ENCODE measurements at regions not wholly inside any gene's neighbourhood (a gene's known extent, or its start where the extent isn't known, plus 50 kb on each side); places are given as distances from the start of the nearest gene placed in this dataset.

DNA sequence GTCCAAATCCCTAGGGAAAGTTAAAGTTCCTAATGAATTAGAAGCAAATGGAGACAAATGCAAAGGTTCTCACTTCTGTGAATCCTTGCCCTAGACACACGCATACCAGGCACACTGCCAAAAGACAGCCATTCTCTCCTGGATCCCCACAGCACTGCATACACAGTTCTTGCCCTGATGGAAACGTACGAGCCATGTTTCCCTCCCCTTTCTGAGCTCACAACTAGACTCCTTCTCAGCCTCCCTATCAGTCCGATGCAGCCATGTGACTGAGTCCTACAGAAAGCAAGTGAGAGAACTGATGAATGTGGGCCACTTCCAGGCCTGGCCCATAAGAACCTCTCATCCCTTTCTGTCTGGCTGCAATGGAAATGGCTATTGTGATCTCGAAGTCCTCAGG lies 92.0 kb downstream of the ZNF608 start:
- Histone ChIP-seq H3K4me2 (ENCODE audit: low read depth, low read length) (no peak overlapping the region), H3K79me2 (ENCODE audit: insufficient read depth, low read length) (no peaks in the 10 kb centered on the region), H3K9ac (ENCODE audit: insufficient read depth, low read depth, low read length) (no peak overlapping the region), H3K27me3 (ENCODE audit: control insufficient read depth in 1 of 2, insufficient read depth in 2 of 2, low read length in 2 of 2) (no peaks in the 10 kb centered on the region), H4K20me1 (ENCODE audit: insufficient read depth, low read length) (no peaks in the 10 kb centered on the region), H3K4me1 (ENCODE audit: insufficient read depth, low read length) (peaks cover 96% of the 10 kb centered on the region), H3K27ac (ENCODE audit: extremely low read length, insufficient read depth, low read length) (no peak overlapping the region), H3K9me3 (ENCODE audit: low read length) (no peaks in the 10 kb centered on the region), H3K4me3 (replicated peaks in 1 of 3; ENCODE audit: insufficient read depth in 1 of 3, low read depth in 2 of 3, low read length in 3 of 3) (no peak overlapping the region), H2AFZ (ENCODE audit: low read length) (no peak overlapping the region), H3K36me3 (replicated peaks in 1 of 2; ENCODE audit: control insufficient read depth in 1 of 2, insufficient read depth in 2 of 2, low read length in 2 of 2) (no peaks in the 10 kb centered on the region)
- POLR2A ChIA-PET = no interaction called here
- no TSS peak for BruUV-seq (replicated peaks)
- intact Hi-C loops (cut with micrococcal nuclease; ENCODE audit: unreplicated experiment) (no loop called here), in situ Hi-C loops (cut with HindIII; ENCODE audit: extremely low pct_ligation_motif_present, low pct_unique_long_range_greater_than_20kb) (loop anchor here (25.0 kb wide), 1 partner anchor 367 kb away; no protein-coding TSS in a partner anchor)
- TF ChIP-seq, protein P1, sequence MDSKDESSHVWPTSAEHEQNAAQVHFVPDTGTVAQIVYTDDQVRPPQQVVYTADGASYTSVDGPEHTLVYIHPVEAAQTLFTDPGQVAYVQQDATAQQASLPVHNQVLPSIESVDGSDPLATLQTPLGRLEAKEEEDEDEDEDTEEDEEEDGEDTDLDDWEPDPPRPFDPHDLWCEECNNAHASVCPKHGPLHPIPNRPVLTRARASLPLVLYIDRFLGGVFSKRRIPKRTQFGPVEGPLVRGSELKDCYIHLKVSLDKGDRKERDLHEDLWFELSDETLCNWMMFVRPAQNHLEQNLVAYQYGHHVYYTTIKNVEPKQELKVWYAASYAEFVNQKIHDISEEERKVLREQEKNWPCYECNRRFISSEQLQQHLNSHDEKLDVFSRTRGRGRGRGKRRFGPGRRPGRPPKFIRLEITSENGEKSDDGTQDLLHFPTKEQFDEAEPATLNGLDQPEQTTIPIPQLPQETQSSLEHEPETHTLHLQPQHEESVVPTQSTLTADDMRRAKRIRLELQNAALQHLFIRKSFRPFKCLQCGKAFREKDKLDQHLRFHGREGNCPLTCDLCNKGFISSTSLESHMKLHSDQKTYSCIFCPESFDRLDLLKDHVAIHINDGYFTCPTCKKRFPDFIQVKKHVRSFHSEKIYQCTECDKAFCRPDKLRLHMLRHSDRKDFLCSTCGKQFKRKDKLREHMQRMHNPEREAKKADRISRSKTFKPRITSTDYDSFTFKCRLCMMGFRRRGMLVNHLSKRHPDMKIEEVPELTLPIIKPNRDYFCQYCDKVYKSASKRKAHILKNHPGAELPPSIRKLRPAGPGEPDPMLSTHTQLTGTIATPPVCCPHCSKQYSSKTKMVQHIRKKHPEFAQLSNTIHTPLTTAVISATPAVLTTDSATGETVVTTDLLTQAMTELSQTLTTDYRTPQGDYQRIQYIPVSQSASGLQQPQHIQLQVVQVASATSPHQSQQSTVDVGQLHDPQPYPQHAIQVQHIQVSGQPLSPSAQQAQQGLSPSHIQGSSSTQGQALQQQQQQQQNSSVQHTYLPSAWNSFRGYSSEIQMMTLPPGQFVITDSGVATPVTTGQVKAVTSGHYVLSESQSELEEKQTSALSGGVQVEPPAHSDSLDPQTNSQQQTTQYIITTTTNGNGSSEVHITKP (CRISPR knock-in tag; IDR thresholded peaks at IDR 0.05; ENCODE audit: low read depth) = no peak
- TF ChIP-seq, protein P2, sequence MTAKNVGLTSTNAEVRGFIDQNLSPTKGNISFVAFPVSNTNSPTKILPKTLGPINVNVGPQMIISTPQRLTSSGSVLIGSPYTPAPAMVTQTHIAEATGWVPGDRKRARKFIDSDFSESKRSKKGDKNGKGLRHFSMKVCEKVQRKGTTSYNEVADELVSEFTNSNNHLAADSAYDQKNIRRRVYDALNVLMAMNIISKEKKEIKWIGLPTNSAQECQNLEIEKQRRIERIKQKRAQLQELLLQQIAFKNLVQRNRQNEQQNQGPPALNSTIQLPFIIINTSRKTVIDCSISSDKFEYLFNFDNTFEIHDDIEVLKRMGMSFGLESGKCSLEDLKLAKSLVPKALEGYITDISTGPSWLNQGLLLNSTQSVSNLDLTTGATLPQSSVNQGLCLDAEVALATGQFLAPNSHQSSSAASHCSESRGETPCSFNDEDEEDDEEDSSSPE (CRISPR knock-in tag; IDR thresholded peaks at IDR 0.05) = no peak
- TF ChIP-seq, protein P3, sequence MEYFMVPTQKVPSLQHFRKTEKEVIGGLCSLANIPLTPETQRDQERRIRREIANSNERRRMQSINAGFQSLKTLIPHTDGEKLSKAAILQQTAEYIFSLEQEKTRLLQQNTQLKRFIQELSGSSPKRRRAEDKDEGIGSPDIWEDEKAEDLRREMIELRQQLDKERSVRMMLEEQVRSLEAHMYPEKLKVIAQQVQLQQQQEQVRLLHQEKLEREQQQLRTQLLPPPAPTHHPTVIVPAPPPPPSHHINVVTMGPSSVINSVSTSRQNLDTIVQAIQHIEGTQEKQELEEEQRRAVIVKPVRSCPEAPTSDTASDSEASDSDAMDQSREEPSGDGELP (IDR thresholded peaks at IDR 0.05; ENCODE audit: borderline replicate concordance, low read depth) = no peak
- TF ChIP-seq, protein P4, sequence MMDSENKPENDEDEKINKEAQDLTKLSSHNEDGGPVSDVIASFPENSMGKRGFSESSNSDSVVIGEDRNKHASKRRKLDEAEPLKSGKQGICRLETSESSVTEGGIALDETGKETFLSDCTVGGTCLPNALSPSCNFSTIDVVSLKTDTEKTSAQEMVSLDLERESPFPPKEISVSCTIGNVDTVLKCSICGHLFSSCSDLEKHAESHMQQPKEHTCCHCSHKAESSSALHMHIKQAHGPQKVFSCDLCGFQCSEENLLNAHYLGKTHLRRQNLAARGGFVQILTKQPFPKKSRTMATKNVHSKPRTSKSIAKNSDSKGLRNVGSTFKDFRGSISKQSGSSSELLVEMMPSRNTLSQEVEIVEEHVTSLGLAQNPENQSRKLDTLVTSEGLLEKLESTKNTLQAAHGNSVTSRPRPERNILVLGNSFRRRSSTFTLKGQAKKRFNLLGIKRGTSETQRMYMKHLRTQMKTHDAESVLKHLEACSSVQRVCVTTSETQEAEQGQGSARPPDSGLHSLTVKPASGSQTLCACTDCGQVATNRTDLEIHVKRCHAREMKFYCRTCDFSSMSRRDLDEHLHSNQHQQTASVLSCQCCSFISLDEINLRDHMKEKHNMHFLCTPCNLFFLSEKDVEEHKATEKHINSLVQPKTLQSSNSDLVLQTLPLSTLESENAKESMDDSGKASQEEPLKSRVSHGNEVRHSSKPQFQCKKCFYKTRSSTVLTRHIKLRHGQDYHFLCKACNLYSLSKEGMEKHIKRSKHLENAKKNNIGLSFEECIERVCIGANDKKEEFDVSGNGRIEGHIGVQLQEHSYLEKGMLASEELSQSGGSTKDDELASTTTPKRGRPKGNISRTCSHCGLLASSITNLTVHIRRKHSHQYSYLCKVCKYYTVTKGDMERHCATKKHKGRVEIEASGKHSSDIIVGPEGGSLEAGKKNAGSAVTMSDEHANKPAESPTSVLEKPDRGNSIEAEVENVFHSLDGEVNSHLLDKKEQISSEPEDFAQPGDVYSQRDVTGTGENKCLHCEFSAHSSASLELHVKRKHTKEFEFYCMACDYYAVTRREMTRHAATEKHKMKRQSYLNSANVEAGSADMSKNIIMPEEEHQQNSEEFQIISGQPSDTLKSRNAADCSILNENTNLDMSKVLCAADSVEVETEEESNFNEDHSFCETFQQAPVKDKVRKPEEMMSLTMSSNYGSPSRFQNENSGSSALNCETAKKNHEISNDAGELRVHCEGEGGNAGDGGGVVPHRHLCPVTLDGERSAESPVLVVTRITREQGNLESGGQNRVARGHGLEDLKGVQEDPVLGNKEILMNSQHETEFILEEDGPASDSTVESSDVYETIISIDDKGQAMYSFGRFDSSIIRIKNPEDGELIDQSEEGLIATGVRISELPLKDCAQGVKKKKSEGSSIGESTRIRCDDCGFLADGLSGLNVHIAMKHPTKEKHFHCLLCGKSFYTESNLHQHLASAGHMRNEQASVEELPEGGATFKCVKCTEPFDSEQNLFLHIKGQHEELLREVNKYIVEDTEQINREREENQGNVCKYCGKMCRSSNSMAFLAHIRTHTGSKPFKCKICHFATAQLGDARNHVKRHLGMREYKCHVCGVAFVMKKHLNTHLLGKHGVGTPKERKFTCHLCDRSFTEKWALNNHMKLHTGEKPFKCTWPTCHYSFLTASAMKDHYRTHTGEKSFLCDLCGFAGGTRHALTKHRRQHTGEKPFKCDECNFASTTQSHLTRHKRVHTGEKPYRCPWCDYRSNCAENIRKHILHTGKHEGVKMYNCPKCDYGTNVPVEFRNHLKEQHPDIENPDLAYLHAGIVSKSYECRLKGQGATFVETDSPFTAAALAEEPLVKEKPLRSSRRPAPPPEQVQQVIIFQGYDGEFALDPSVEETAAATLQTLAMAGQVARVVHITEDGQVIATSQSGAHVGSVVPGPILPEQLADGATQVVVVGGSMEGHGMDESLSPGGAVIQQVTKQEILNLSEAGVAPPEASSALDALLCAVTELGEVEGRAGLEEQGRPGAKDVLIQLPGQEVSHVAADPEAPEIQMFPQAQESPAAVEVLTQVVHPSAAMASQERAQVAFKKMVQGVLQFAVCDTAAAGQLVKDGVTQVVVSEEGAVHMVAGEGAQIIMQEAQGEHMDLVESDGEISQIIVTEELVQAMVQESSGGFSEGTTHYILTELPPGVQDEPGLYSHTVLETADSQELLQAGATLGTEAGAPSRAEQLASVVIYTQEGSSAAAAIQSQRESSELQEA (CRISPR knock-in tag; IDR thresholded peaks at IDR 0.05; ENCODE audit: not compliant biosample characterization) = no peak
- CTCF ChIA-PET (ENCODE audit: low intra/inter-chr PET ratio, low total read pairs) = no interaction called here
- FAIRE-seq = no peak
- no peak for ATAC-seq
- DNase-seq (ENCODE audit: low spot score) = no peak
- 88% methylated on average over 5 of the region's 5 CpGs for WGBS (ENCODE audit: low lambda C conversion rate)
